ENCODE measurements at regions not wholly inside any gene's neighbourhood (a gene's known extent, or its start where the extent isn't known, plus 50 kb on each side); places are given as distances from the start of the nearest gene placed in this dataset.

GRCh38 chr14:48900565-48900964 is 685.6 kb downstream of the RPS29 start:
- no peak for TF ChIP-seq CTCF (IDR thresholded peaks at IDR 0.05; ENCODE audit: insufficient read depth, missing control alignments)
- FAIRE-seq: no peak
- no peak for DNase-seq (ENCODE audit: insufficient read length, low spot score)

GRCh38 chr14:48890333-48890732 is 695.8 kb downstream of the RPS29 start:
- no peak for TF ChIP-seq CTCF (IDR thresholded peaks at IDR 0.05; ENCODE audit: insufficient read depth, missing control alignments)

GRCh38 chr14:48876806-48877340 is 709.3 kb downstream of the RPS29 start:
- FAIRE-seq (no peak), DNase-seq (ENCODE audit: insufficient read length, low spot score) (no peak)
- TF ChIP-seq CTCF (IDR thresholded peaks at IDR 0.05; ENCODE audit: insufficient read depth, missing control alignments): no peak

More at GRCh38 chr14:48890333-48890732, 695.8 kb downstream of the RPS29 start:
- DNase-seq (ENCODE audit: insufficient read length, low spot score): no peak
- FAIRE-seq: no peak

GRCh38 chr14:48874711-48875110 is 711.5 kb downstream of the RPS29 start:
- FAIRE-seq: no peak
- TF ChIP-seq CTCF (IDR thresholded peaks at IDR 0.05; ENCODE audit: insufficient read depth, missing control alignments): no peak
- no peak for DNase-seq (ENCODE audit: insufficient read length, low spot score)

- TF ChIP-seq CTCF (IDR thresholded peaks at IDR 0.05; ENCODE audit: insufficient read depth, missing control alignments): no peak
- DNase-seq (ENCODE audit: insufficient read length, low spot score) (no peak), FAIRE-seq (no peak)
These were observed 728.8 kb downstream of the RPS29 start for GRCh38 chr14:48857366-48857765.

- DNase-seq (ENCODE audit: insufficient read length, low spot score) (no peak), FAIRE-seq (no peak)
- no peak for TF ChIP-seq CTCF (IDR thresholded peaks at IDR 0.05; ENCODE audit: insufficient read depth, missing control alignments)
These were observed 733.0 kb downstream of the RPS29 start for GRCh38 chr14:48853159-48853558.

- no peak for FAIRE-seq
- no peak for TF ChIP-seq CTCF (IDR thresholded peaks at IDR 0.05; ENCODE audit: insufficient read depth, missing control alignments)
- DNase-seq (ENCODE audit: insufficient read length, low spot score): no peak
These were observed 736.3 kb downstream of the RPS29 start for GRCh38 chr14:48849741-48850322.
